ENCODE measurements at regions not wholly inside any gene's neighbourhood (a gene's known extent, or its start where the extent isn't known, plus 50 kb on each side); places are given as distances from the start of the nearest gene placed in this dataset.
"Not testable (repeated sequence)": the region's sequence is repeated elsewhere in the genome, so short reads cannot be mapped to it uniquely, and the experiment has no call there.

GRCh38 chr17:54678158-54678557 lies 222.5 kb upstream of the TOM1L1 start:
- no peaks in the 10 kb centered on the region for H4K20me1 ChIP-seq (ENCODE audit: insufficient read depth, low read length)
- no peaks in the 10 kb centered on the region for H3K9me3 ChIP-seq (ENCODE audit: insufficient read depth, low read length)
- H2AFZ ChIP-seq (ENCODE audit: low read depth, low read length): no peak overlapping the region
- no peaks in the 10 kb centered on the region for H3K4me1 ChIP-seq (ENCODE audit: low read length)
- H3K4me2 ChIP-seq (ENCODE audit: low read length): no peak overlapping the region
- H3K9ac ChIP-seq (ENCODE audit: low read length): no peak overlapping the region
- TF ChIP-seq, protein P1, sequence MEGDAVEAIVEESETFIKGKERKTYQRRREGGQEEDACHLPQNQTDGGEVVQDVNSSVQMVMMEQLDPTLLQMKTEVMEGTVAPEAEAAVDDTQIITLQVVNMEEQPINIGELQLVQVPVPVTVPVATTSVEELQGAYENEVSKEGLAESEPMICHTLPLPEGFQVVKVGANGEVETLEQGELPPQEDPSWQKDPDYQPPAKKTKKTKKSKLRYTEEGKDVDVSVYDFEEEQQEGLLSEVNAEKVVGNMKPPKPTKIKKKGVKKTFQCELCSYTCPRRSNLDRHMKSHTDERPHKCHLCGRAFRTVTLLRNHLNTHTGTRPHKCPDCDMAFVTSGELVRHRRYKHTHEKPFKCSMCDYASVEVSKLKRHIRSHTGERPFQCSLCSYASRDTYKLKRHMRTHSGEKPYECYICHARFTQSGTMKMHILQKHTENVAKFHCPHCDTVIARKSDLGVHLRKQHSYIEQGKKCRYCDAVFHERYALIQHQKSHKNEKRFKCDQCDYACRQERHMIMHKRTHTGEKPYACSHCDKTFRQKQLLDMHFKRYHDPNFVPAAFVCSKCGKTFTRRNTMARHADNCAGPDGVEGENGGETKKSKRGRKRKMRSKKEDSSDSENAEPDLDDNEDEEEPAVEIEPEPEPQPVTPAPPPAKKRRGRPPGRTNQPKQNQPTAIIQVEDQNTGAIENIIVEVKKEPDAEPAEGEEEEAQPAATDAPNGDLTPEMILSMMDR (IDR thresholded peaks at IDR 0.05; ENCODE audit: low read depth, low read length): no peak
- TF ChIP-seq EZH2phosphoT487 (IDR thresholded peaks at IDR 0.05; ENCODE audit: low read depth): no peak
- no peaks in the 10 kb centered on the region for H3K79me2 ChIP-seq (ENCODE audit: low read length)
- no peaks in the 10 kb centered on the region for H3K27me3 ChIP-seq (ENCODE audit: low read depth, low read length)
- H3K36me3 ChIP-seq (replicated peaks; ENCODE audit: low read depth, low read length): no peaks in the 10 kb centered on the region
- H3K27ac ChIP-seq (ENCODE audit: low read length): no peak overlapping the region
- no peak overlapping the region for H3K4me3 ChIP-seq (ENCODE audit: low read length)

- no peak overlapping the region for H2AFZ ChIP-seq (ENCODE audit: low read depth, low read length)
- no peaks in the 10 kb centered on the region for H4K20me1 ChIP-seq (ENCODE audit: insufficient read depth, low read length)
- no peaks in the 10 kb centered on the region for H3K4me1 ChIP-seq (ENCODE audit: low read length)
- no peak overlapping the region for H3K27ac ChIP-seq (ENCODE audit: low read length)
- H3K4me3 ChIP-seq (ENCODE audit: low read length): no peak overlapping the region
- H3K27me3 ChIP-seq (ENCODE audit: low read depth, low read length): no peaks in the 10 kb centered on the region
- no peak overlapping the region for H3K9ac ChIP-seq (ENCODE audit: low read length)
- no peaks in the 10 kb centered on the region for H3K79me2 ChIP-seq (ENCODE audit: low read length)
- H3K9me3 ChIP-seq (ENCODE audit: insufficient read depth, low read length): no peaks in the 10 kb centered on the region
- H3K4me2 ChIP-seq (ENCODE audit: low read length): no peak overlapping the region
- H3K36me3 ChIP-seq (replicated peaks; ENCODE audit: low read depth, low read length): no peaks in the 10 kb centered on the region
- TF ChIP-seq, protein P1 (IDR thresholded peaks at IDR 0.05; ENCODE audit: low read depth, low read length): no peak
- no peak for TF ChIP-seq EZH2phosphoT487 (IDR thresholded peaks at IDR 0.05; ENCODE audit: low read depth)
These were observed 220.2 kb upstream of the TOM1L1 start for GRCh38 chr17:54680410-54680809.

GRCh38 chr17:54694287-54694887 lies 206.3 kb upstream of the TOM1L1 start:
- H3K79me2 ChIP-seq (ENCODE audit: low read length): no peaks in the 10 kb centered on the region
- H2AFZ ChIP-seq (ENCODE audit: low read depth, low read length): no peak overlapping the region
- no peaks in the 10 kb centered on the region for H4K20me1 ChIP-seq (ENCODE audit: insufficient read depth, low read length)
- H3K27ac ChIP-seq (ENCODE audit: low read length): no peak overlapping the region
- no peaks in the 10 kb centered on the region for H3K36me3 ChIP-seq (replicated peaks; ENCODE audit: low read depth, low read length)
- no peaks in the 10 kb centered on the region for H3K9me3 ChIP-seq (ENCODE audit: insufficient read depth, low read length)
- H3K27me3 ChIP-seq (ENCODE audit: low read depth, low read length): no peaks in the 10 kb centered on the region
- H3K9ac ChIP-seq (ENCODE audit: low read length): no peak overlapping the region
- H3K4me3 ChIP-seq (ENCODE audit: low read length): no peak overlapping the region
- no peaks in the 10 kb centered on the region for H3K4me1 ChIP-seq (ENCODE audit: low read length)
- no peak for TF ChIP-seq EZH2phosphoT487 (IDR thresholded peaks at IDR 0.05; ENCODE audit: low read depth)
- TF ChIP-seq, protein P1 (IDR thresholded peaks at IDR 0.05; ENCODE audit: low read depth, low read length): no peak
- no peak overlapping the region for H3K4me2 ChIP-seq (ENCODE audit: low read length)

GRCh38 chr17:54712798-54713197 lies 187.9 kb upstream of the TOM1L1 start:
- H3K4me3 ChIP-seq (ENCODE audit: low read length); H2AFZ ChIP-seq (ENCODE audit: low read depth, low read length); H3K79me2 ChIP-seq (ENCODE audit: low read length); H3K27me3 ChIP-seq (ENCODE audit: low read depth, low read length); H3K27ac ChIP-seq (ENCODE audit: low read length); H3K4me1 ChIP-seq (ENCODE audit: low read length); H3K9ac ChIP-seq (ENCODE audit: low read length); H3K9me3 ChIP-seq (ENCODE audit: insufficient read depth, low read length); H3K36me3 ChIP-seq (replicated peaks; ENCODE audit: low read depth, low read length); H4K20me1 ChIP-seq (ENCODE audit: insufficient read depth, low read length); H3K4me2 ChIP-seq (ENCODE audit: low read length): not testable (repeated sequence)

Measured in OCI-LY3 (cell line).